ENCODE measurements at regions not wholly inside any gene's neighbourhood (a gene's known extent, or its start where the extent isn't known, plus 50 kb on each side); places are given as distances from the start of the nearest gene placed in this dataset.

DNA sequence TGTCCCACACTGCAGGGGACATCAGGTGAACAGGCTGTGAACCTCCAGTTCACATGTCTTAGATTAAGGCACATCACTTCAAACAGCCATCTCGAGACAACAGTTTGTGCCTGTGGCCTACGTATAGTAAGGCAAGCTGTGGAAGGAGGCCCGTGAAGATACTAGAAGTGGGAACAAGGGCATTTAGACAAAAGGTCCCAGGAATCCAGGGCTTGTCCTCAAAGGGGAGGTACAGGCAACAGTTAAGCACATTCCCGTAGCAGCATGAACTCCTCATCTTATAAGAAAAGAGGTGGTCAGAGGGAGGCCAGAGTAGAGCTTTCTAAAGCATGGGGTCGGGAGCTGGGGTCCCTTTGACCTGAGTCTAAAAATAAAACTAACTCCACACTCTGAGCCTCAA is 122.5 kb upstream of the TRPM3 start:
- Histone ChIP-seq H3K4me3 (ENCODE audit: low read length) (no peak overlapping the region), H4K20me1 (ENCODE audit: insufficient read depth, low read length) (no peaks in the 10 kb centered on the region), H3K27me3 (ENCODE audit: low read depth, low read length) (0 out of 2 replicates have a peak, but pooled peaks cover 4% of the 10 kb centered on the region), H2AFZ (ENCODE audit: low read depth, low read length) (no peak overlapping the region), H3K4me1 (ENCODE audit: low read length) (no peaks in the 10 kb centered on the region), H3K27ac (ENCODE audit: low read length) (no peak overlapping the region), H3K36me3 (replicated peaks; ENCODE audit: low read depth, low read length) (no peaks in the 10 kb centered on the region), H3K9me3 (ENCODE audit: insufficient read depth, low read length) (no peaks in the 10 kb centered on the region), H3K9ac (ENCODE audit: low read length) (no peak overlapping the region), H3K4me2 (ENCODE audit: low read length) (no peak overlapping the region), H3K79me2 (ENCODE audit: low read length) (no peaks in the 10 kb centered on the region)
- TF ChIP-seq, protein P1, sequence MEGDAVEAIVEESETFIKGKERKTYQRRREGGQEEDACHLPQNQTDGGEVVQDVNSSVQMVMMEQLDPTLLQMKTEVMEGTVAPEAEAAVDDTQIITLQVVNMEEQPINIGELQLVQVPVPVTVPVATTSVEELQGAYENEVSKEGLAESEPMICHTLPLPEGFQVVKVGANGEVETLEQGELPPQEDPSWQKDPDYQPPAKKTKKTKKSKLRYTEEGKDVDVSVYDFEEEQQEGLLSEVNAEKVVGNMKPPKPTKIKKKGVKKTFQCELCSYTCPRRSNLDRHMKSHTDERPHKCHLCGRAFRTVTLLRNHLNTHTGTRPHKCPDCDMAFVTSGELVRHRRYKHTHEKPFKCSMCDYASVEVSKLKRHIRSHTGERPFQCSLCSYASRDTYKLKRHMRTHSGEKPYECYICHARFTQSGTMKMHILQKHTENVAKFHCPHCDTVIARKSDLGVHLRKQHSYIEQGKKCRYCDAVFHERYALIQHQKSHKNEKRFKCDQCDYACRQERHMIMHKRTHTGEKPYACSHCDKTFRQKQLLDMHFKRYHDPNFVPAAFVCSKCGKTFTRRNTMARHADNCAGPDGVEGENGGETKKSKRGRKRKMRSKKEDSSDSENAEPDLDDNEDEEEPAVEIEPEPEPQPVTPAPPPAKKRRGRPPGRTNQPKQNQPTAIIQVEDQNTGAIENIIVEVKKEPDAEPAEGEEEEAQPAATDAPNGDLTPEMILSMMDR (IDR thresholded peaks at IDR 0.05; ENCODE audit: low read depth, low read length): no peak
- no peak for TF ChIP-seq EZH2phosphoT487 (IDR thresholded peaks at IDR 0.05; ENCODE audit: low read depth)

DNA sequence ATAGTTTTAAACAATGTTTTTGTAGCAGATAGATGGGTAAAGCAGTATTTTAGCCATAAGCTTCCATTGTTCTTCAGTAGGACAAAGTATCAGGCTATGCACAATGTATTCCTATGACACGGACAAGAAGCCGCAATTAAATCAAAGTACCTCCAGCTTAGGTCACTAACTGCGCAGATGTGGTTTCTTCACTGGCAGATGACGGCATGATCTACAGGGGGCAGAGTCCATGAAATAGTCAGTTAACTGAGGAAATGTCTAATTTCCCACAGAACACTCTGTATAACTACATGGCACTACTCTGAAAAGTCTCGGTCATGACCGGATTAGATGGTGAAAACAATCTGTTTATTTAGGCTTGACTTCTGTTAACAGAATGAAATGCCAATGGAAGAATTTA is 120.7 kb upstream of the TRPM3 start:
- H3K4me2 ChIP-seq (ENCODE audit: low read length): no peak overlapping the region
- no peaks in the 10 kb centered on the region for H3K27me3 ChIP-seq (ENCODE audit: low read depth, low read length)
- TF ChIP-seq EZH2phosphoT487 (IDR thresholded peaks at IDR 0.05; ENCODE audit: low read depth): no peak
- TF ChIP-seq, protein P1 (IDR thresholded peaks at IDR 0.05; ENCODE audit: low read depth, low read length): no peak
- no peaks in the 10 kb centered on the region for H3K9me3 ChIP-seq (ENCODE audit: insufficient read depth, low read length)
- H3K4me3 ChIP-seq (ENCODE audit: low read length): no peak overlapping the region
- H3K36me3 ChIP-seq (replicated peaks; ENCODE audit: low read depth, low read length): no peaks in the 10 kb centered on the region
- H3K4me1 ChIP-seq (ENCODE audit: low read length): no peaks in the 10 kb centered on the region
- H3K79me2 ChIP-seq (ENCODE audit: low read length): no peaks in the 10 kb centered on the region
- H3K9ac ChIP-seq (ENCODE audit: low read length): no peak overlapping the region
- no peaks in the 10 kb centered on the region for H4K20me1 ChIP-seq (ENCODE audit: insufficient read depth, low read length)
- H2AFZ ChIP-seq (ENCODE audit: low read depth, low read length): no peak overlapping the region
- H3K27ac ChIP-seq (ENCODE audit: low read length): no peak overlapping the region

DNA sequence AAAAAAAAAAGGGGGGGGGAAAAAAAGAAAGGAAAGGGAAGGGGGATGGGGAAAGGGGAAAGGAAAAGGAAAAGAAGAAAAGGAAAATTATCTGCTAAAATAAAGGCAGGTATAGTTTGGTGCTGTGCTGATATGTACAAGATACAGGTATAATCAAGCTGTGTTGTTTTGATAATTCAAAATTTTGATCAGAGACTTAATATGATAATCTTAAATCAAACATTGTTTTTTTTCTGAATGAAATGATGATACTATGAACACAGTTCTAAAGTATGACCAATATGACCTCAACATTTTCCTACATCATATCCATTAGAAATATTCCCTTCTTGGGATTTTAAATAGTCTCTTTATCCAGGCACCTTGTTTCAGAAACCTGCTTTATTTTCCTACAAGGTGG is 115.6 kb upstream of the TRPM3 start:
- H3K36me3 ChIP-seq (replicated peaks; ENCODE audit: low read depth, low read length): no peaks in the 10 kb centered on the region
- no peaks in the 10 kb centered on the region for H3K27me3 ChIP-seq (ENCODE audit: low read depth, low read length)
- H3K4me3 ChIP-seq (ENCODE audit: low read length): no peak overlapping the region
- no peaks in the 10 kb centered on the region for H3K79me2 ChIP-seq (ENCODE audit: low read length)
- no peak overlapping the region for H3K4me2 ChIP-seq (ENCODE audit: low read length)
- no peaks in the 10 kb centered on the region for H3K9me3 ChIP-seq (ENCODE audit: insufficient read depth, low read length)
- no peak overlapping the region for H3K9ac ChIP-seq (ENCODE audit: low read length)
- no peaks in the 10 kb centered on the region for H3K4me1 ChIP-seq (ENCODE audit: low read length)
- TF ChIP-seq, protein P1 (IDR thresholded peaks at IDR 0.05; ENCODE audit: low read depth, low read length): no peak
- TF ChIP-seq EZH2phosphoT487 (IDR thresholded peaks at IDR 0.05; ENCODE audit: low read depth): no peak
- no peaks in the 10 kb centered on the region for H4K20me1 ChIP-seq (ENCODE audit: insufficient read depth, low read length)
- no peak overlapping the region for H2AFZ ChIP-seq (ENCODE audit: low read depth, low read length)
- no peak overlapping the region for H3K27ac ChIP-seq (ENCODE audit: low read length)

DNA sequence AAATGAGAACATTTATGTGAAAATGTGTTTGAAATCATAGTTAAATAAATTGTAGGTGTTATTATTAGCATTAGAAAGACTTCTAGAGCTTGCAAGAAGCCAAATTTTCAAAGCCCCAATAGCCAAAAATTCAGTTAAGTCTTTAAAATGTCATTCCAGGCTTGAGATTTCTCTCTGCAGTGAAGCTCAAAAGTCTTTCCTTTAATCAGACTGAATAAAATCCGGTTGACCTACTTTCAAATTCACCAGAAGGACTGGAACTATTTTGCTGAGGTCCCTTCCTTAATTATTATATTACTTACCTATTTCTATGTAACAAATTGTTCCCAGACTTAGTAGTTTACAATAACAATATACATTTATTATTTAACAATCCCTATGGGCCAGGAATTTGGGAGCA is 112.2 kb upstream of the TRPM3 start:
- Histone ChIP-seq H3K4me3 (ENCODE audit: low read length) (no peak overlapping the region), H3K9me3 (ENCODE audit: insufficient read depth, low read length) (no peaks in the 10 kb centered on the region), H3K27ac (ENCODE audit: low read length) (no peak overlapping the region)

More for the DNA sequence above, 112.2 kb upstream of the TRPM3 start:
- Histone ChIP-seq H2AFZ (ENCODE audit: low read depth, low read length) (no peak overlapping the region), H3K4me2 (ENCODE audit: low read length) (no peak overlapping the region), H3K4me1 (ENCODE audit: low read length) (no peaks in the 10 kb centered on the region), H3K9ac (ENCODE audit: low read length) (no peak overlapping the region), H4K20me1 (ENCODE audit: insufficient read depth, low read length) (no peaks in the 10 kb centered on the region), H3K79me2 (ENCODE audit: low read length) (no peaks in the 10 kb centered on the region), H3K27me3 (ENCODE audit: low read depth, low read length) (no peaks in the 10 kb centered on the region), H3K36me3 (replicated peaks; ENCODE audit: low read depth, low read length) (no peaks in the 10 kb centered on the region)
- TF ChIP-seq EZH2phosphoT487 (IDR thresholded peaks at IDR 0.05; ENCODE audit: low read depth): no peak
- TF ChIP-seq, protein P1 (IDR thresholded peaks at IDR 0.05; ENCODE audit: low read depth, low read length): no peak

Measured in OCI-LY3 (cell line).